ENCODE measurements at regions not wholly inside any gene's neighbourhood (a gene's known extent, or its start where the extent isn't known, plus 50 kb on each side); places are given as distances from the start of the nearest gene placed in this dataset.
A peak's percentile ranks its signal among the peaks of the same experiment; 100 is the strongest.

DNA sequence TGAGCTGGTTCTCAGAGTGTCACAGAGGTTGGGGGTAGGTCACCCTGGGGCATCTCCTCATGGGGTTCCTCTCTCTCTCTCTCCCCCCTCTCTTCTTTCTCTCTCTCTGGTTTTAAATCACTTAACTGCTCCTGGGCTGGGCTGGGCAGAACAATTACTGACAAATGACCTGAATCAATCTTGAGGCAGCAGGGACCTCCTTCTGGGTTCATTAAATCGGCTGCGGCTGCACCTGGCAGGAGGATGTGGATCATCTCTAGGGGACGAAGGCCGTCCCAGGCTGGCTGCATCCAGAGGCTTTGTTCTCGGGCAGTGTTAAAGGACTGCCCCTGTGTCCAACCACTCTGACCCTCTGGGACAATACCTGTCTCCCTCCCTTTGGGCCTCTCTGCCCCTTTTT lies 143.1 kb downstream of the TLE3 start:
- DNase-seq (ENCODE audit: low spot score) = no peak

DNA sequence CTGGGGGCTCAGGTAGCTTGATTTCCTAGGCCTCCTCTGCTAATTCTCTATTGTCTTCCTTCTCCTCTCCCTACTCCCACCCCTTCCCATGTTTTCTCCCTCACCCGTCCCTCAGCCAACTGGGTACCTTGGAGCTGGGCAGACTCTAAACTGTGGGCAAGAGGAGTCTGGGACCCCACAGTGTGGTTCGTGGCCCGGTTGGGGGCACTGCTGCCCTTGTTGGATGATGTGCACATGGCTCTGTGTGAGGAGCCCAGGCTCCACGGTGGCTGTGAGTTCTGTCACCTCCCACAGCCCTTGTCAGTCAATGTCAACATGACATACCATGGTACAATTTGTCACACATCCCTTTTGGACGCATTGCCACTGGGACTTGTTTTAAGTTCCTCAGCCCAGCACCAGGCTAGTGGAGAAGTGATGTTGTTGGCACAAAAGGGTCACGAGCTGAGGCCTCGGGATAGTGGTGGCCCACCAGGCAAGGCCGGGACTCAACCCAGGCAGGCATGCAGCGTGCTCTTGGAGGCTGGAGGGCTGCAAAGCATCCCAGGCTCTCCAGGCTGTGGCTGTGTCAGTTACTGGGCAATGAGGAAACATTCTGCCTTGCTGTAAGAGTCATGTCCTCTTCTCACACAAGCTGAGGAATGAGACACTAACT lies 142.3 kb downstream of the TLE3 start:
- DNase-seq (ENCODE audit: low spot score) = peak; percentile 32

DNA sequence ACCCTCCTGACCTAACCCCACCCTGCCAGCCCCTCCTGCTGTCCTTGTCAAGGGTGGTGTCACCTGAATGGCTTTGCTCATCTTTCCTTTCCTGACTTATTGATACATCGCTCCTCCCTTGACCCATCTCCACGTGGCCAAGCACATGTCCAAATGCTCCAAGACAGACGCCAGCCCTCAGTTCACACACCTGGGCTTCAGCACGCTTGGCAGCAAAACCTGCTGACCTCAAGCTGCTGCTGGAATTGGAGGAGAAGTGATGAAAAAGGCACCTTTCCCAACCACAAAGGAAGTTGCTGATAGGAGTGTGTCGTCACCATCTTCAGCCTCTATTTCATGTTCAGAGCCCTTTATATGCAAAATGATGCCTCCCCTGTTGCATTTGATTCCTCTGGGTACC lies 141.3 kb downstream of the TLE3 start:
- peak; percentile 17 for DNase-seq (ENCODE audit: low spot score)

DNA sequence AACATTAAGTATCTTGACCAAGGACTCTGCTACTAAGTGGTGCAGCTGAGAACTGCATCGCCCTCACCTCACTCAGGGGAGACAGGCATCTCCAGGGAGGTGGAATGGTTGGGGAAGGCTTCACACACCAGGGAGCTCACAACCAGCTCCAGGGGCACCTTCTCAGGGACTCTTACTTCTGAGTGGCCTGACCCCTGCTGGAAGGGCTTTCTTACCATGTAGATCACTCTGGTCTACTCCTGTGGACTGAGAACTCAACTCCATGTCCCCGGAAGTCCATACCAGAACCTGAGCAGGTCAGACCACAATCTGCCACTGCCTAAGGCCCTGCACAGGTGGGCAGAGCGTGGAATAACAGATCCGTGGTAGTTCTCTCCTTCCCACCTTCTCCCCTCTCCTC lies 140.5 kb downstream of the TLE3 start:
- no peak for DNase-seq (ENCODE audit: low spot score)

DNA sequence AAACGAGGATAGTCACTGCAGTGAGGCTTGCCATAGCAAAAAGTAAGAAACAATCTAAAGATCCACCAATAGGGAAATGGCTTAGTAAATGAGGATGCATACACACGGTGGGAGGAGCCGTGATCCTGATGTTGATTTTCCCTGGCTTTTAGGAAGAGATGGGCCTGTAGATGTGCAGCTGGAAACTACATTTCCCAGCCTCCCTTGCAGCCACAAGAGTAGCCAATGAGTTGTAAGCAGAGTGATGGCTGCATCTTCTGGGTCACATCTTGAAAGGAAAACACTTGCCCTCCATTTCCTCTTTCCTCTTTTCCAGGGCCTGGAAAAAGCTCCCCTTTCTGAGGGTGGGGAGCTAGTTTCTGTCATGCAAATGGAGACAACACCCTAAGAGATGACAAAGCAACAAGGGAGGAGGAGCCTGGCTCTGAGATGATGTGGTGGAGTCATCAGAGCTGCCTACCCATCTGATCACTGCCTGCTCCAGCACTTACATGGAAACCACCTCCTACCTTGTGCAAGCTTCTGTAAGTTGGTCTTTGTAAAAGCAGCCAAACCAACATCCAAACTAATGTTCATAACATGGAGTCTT lies 139.1 kb downstream of the TLE3 start:
- peak; percentile 42 for DNase-seq (ENCODE audit: low spot score)

DNA sequence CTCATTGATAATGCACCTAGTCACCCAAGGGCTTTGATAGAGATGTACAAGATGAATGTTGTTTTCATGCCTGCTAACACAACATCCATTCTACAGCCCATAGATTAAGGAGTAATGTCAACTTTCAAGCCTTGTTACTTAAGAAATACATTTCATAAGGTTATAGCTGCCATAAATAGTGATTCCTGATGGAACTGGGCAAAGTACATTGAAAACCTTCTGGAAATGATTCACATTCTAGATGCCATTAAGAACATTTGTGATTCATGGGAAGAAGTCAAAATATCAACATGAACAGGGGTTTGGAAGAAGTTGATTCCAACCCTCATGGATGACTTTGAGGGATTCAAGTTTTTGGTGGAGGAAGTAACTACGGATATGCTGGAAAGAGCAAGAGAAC lies 135.2 kb downstream of the TLE3 start:
- no peak for DNase-seq (ENCODE audit: low spot score)

DNA sequence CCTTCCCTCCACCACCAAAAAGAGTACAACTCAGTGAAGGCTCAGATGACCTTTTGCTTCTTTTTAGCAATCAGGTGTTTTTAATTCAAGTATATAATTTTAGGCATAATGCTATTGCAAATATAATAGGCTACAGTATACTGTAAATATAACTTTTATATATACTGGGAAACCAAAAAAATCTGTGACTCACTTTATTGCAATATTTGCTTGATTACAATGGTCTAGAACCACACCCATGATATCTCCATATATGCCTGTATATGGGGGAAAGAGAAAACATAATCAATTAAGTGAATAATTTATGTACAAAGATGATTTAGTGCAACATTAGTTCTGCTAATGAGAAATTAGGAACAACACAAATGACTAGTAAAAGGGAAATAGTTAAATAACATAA lies 134.3 kb downstream of the TLE3 start:
- no peak for DNase-seq (ENCODE audit: low spot score)

DNA sequence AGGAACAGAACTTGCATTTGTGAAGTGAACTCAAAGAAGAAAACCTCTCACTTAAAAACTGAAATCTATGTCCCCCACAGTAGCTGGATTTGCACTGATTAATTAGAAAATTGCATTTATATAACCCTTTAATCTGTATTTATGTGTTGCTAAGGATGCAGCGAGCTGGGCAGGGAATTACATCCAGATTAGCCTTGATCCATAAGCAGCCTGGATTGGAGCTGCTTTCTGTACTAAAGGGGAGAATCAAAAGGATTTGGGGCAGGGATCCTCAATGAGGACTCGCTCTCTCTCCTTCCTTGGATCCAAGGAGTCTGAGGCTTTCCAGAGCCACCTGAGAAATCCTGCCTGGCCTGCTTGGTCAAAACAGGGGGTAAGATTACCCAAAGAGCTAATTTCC lies 125.9 kb downstream of the TLE3 start:
- DNase-seq (ENCODE audit: low spot score) = peak; percentile 29

DNA sequence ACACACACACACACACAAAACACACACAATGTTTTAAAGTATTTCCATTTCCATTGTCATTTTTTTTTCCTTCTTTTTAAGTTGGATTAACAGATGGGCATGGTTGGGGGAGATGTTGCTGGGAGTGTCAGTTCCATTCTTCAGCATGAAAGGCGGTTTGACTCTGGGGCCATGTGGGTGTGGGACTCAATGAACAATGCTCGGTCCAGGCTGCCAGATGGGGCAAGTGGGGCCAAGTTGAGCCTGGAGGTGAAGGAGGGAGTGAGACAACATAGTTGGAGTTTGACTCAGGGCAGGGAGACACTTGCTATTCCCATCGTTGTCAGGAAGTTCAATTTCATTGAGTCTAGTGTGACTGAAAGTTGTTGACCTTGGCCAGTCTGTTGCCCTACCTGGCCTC lies 125.3 kb downstream of the TLE3 start:
- DNase-seq (ENCODE audit: low spot score) = peak; percentile 32

DNA sequence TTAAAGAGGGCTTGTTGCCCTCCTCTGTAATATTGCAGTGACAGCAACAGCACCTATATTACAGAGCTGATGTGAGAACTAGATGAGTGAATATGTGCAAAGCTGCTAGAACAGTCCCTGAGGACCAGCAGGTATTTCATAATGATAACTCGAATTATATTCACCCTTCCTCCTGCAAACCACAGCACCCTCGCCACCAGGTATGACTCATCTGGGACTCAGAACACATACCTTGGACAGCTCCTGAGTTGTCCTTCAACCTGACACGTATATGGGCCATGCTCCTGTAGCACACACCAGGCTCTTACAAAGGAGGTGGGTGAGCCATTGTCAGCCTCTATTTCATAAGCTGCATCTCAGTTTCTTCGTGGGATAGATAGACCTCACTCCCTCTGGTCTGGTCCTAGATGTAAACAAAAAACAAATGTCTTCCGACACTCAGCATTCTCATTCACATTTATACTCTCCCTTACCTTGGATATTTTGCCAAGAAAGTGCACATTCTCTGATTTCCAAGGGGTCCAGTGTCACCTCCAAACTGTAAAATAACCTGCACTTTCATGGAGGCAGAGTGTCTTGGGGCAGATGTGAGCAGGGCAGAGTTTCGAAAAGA lies 124.5 kb downstream of the TLE3 start:
- peak; percentile 44 for DNase-seq (ENCODE audit: low spot score)

DNA sequence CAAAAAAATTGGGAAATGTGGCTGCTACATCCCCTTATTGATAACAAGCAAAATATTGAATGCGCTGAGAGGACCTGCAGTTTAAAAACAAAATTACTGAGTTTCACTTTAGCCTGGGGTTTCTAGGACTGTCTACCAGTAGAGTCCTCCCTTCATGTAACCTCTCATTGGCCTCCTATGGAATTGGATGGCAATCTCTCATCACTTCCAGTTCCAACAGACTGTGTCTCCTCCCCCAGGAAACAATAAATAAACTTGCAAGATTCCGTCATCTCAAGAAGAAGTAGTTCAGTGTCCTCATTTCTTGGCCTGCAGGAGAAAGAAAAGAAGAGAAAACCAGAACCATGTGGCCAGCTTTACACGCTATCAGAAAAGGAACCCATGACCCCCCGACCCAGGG lies 123.8 kb downstream of the TLE3 start:
- no peak for DNase-seq (ENCODE audit: low spot score)

DNA sequence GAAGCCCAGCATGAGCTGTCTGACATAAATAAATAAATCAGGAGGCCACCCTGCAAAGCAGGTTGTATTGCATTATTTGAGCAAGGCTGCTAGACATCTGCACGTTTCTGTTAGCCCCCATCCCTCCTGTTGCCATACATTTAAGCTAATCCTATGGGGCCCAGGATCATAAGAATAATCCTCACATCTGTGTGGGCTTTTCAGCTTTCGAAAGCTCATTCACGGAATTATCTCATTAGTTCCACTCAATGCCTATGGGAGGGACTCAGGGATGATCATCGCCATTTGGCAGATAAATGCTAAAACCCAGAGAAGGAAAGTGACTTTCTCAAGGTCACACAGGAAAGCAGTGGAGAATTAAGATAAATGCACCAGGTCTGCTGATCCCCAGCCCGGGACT lies 123.4 kb downstream of the TLE3 start:
- DNase-seq (ENCODE audit: low spot score) = peak; percentile 34

DNA sequence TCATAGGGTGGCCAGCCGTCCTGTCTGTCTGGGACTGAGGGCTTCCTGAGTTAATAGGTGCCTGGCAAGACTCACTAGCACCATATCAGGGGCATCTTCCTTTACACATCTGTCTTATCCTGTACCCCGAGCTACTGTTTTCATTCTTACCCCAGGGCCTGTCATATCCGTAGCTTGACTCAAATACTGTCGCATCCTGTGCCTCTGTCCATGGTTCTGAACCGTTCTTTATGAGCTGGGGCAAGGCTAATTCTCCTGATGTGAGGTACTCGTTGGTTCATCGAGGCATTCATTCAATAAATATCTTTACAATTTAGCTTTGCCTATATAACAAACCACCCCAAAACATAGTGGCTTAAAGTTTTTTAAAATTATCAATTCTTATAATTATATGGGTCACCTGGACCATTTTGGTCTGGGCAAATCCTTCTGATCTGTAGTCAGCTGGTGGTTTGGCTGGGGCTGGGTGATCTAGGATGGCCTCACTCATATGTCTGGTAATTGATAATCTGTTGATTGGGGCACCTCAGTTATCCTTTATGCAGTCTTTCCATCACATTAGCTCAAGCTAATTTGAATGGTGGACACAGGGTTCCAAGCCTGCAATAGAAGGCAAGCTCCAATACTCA lies 121.2 kb downstream of the TLE3 start:
- DNase-seq (ENCODE audit: low spot score) = no peak

DNA sequence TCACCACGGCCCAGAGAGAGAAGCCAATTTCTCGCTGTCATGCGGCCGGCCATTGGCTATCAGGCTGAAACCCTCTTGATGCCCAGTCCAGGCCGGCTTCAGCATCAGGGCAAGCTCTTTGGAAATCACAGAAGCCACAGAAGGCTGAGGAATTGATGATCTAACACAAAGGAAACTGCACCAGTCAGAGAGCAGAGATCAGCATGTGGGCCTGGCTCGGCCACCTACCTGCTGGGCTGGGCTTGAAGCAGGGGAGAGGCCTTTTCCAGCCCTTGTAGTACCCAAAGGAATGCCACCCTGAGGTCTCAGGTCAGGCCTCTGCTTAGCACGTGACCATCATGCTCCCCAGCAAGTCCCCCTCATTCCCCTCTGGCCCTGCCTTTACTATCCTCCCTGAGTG lies 119.1 kb downstream of the TLE3 start:
- no peak for DNase-seq (ENCODE audit: low spot score)

DNA sequence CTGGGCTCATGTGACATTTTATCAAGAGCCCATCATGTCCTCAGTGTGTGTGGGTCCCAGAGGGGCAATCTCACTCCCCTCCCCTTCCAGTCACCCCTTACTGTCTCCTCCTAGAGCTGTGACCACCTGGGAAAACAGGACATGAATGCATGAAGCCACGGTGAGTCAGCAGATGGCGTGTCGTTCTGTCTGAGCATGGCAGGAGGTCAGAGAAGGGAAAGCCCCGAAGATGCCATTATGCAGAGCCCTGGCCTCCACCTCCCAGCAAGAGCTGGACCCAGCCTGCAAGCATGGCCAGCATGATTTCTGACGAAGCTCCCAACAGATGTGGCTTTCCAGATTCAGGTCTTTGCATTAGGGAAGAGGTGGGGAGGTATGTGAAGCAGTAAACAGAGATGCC lies 118.5 kb downstream of the TLE3 start:
- no peak for DNase-seq (ENCODE audit: low spot score)

DNA sequence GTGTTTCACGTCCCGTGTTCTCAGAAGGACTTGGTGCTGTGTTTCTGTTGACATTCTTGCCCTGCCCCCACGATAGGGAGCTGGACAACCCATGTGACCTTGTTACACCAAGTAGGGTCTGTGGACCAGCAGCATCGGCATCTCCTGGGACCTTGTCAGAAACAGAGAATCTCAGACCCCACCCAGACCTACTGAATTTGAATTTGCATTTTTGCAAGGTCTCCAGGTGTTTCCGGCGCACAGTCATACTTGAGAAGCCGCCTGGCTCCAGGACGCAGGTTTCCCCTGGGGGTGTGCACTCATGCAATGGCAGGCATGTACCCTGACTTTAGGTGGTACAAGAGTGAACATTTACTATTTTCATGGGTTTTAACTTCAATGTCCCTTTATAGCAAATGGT lies 117.9 kb downstream of the TLE3 start:
- DNase-seq (ENCODE audit: low spot score) = no peak

DNA sequence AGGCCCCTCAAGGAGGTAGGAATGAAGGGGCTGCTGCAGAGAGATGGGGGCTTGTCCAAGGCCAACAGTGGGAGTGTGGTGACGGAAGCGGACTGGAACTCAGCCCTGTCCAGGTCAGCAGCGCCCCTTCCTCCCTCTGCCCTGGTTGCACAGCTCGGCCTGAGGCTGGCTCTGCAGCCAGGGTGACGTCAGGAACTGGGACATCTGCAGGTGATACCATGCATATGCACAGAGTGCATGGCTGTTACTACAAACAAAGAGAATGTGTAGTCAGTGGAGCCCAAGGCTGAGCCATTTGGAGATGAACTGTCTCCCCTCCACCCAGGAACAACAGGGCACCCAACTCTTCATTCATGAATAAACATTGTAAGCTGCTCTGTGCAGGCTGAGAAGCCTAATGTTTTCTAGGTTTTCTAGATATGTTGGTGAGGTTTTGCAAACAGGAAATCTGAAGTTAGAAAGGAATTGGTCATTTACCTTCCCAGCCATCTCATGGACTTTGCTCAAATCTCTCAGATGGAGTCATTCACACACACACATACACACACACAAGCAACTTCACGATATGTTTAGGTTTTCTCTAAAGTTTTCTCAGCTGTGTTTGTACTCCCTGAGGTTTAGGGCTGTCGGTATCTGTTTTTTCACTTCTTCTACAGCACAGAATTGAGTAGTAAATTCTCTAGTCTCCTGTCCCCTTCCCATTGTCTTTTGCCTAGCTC lies 117.2 kb downstream of the TLE3 start:
- no peak for DNase-seq (ENCODE audit: low spot score)

DNA sequence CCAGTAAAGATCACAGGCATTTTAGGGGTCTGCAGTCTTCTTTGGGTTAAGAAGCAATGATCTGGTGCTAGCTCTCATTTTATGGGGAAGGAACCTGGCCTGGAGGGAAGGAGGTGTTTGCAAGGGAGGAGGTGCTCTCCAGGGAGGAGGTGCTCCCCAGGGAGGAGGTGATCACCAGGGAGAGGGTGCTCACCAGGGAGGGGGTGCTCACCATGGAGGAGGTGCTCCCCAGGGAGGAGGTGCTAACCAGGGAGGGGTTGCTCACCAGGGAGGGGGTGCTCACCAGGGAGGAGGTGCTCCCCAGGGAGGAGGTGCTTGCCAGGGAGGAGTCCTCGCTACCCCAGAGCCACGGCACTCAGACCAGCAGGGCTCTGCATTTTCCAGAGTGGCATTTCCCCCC lies 115.7 kb downstream of the TLE3 start:
- no peak for DNase-seq (ENCODE audit: low spot score)

DNA sequence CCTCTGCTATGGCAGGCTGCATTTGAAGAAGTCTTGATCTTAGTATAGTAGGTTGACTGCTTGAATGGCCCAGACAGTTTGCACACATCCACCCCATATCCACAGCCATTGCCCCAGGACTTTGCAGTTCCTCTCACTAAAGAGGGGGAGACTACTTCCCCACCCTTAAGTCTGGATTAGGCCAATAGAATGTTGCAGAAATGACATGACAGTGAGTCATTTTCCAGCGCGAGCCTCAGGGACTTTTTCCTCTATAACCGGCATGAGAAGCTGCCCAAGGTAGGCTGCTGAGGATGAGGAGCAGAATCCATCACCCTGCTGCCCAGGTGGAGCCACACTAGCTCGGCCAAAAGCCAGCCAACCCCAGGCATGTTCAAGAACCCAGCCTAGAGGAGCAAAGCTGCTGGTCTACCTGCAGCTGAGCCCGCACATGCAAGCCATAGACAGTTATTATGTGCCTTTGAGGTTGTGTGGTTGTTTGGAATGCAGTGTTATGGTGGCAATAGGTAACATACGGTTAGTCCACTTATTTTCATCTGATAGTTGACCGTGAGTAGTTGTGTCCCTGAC lies 113.9 kb downstream of the TLE3 start:
- no peak for DNase-seq (ENCODE audit: low spot score)

DNA sequence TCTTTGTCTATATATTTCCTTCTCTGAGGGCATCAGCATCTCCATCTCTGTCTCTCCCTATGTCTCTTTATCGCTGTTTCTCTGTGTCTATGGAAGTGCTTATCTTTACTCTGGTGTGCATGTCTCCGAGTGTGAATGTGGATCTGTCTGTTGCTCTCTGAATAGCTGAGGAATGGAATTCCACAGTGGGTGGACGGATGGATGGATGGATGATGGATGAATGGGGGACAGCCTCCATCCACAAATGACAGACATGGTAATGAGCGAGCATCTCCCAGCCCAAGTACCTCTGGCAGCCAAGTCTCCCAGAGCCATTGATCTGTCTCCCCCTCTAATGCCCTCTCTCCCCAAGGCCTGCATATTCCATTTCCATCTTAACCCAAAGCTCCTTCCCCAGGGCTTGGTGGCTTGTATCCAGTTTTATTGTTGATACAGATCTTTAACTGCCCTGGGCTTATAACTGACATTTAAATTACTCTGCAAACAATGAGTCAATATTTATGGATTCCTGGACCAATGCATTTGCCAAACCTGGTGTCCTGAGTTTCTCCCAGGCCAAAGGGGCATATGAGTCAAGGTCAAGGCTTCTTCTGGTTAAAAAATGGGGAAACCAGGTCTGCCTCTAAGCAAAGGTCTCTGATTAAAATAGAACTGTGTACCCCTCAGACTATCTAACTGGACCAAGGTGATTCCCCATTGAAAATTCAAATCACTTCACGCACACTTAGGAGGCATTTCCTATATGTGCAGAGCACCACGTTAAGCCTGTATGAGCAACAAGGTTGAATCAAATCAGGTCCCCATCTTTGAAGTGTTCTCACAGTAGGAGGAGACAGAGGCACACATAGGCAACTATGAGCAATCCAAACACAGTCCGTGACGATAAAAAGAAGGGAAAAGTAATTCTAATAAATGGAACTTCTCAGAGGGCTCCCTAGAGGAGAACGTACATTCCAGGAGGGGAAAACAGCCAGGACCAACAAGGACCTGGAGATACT lies 109.9 kb downstream of the TLE3 start:
- DNase-seq (ENCODE audit: low spot score) = no peak

DNA sequence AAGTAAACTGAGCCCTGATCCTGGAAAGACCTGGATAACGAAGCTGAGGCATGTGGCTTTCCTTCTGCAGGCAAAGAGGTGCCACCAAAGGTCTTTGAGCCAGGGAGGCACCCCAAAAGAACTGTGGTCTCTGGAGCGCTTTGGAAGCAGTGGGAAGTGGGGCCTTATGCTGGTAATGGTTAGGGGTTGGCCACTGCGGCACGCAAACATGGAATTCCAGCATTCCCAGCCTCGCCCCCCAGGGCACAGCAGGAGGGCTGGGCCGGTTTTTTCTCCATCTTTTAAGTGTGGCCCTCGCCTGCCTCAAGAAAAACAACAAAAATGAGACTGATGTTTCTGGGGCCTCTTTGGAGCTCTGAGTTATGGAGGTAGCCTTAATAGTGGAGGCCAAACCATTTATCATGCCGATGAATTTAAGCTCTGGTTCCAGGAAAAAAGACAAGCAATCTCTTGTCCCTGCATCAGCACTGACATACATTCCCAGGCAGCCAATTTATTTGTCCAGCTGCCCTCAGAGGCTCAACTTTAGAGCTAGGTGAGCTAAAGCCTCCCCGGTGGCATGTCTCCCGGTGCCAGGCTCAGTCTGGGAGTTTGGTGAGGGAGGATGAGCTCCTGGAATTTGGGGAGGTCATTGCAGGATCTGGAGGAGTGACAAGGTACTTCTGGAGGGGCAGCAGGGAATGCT lies 109.0 kb downstream of the TLE3 start:
- no peak for DNase-seq (ENCODE audit: low spot score)

All from ecto neural progenitor cell (in vitro differentiated cells).